GM13977 (cell line): ENCODE measurements at regions not wholly inside any gene's neighbourhood (a gene's known extent, or its start where the extent isn't known, plus 50 kb on each side); places are given as distances from the start of the nearest gene placed in this dataset.

ENCODE experiments used
- DNase-seq: peaks from one replicate; pipeline ENCODE4 v3.0.0; 2012; ENCODE audit warnings: low spot score
- CTCF ChIP-seq: IDR thresholded peaks from 2 replicates; pipeline ENCODE4 v1.5.1; 2012; ENCODE audit warnings: mild to moderate bottlenecking, control low read depth; ENCODE audit not compliant: insufficient read depth; ENCODE audit errors: extremely low read depth, missing control alignments
- in situ Hi-C: fragments of 300-500 bp; cut with MboI; formaldehyde crosslinking; loops from one replicate; pipeline ENCODE4 v1.12.0; 2022; ENCODE audit warnings: low sequenced_read_pairs, low pct_unique_long_range_greater_than_20kb, mixed read lengths, inconsistent platforms; ENCODE audit not compliant: unreplicated experiment

GRCh38 chr2:215882689-215883088, 130.7 kb downstream of the MREG start:
- in situ Hi-C loops = no loop called here
- no peak for DNase-seq
- TF ChIP-seq CTCF = no peak

GRCh38 chr2:215881582-215881981, 131.8 kb downstream of the MREG start:
- DNase-seq = no peak
- no peak for TF ChIP-seq CTCF
- in situ Hi-C loops = no loop called here

DNA sequence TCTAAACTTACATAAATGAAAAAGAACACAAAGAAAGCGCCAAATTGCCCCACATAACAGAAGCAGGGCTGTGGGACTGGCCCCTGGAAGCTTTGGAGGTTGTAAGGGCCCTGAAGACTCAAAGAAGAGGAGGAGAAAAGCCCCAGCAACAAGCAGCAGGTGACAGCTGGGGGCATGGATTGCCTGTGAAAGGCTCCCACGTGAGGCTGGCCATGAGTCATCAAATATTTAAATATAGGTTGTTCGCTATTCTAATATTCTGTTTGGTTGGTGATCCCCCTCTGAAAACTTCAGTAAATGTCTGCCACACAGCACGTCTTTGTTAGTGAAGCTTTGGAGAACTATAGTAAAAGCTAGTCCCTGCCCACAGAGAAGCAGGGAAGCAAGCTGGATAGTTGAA, 132.4 kb downstream of the MREG start:
- DNase-seq = peak; percentile 44
- in situ Hi-C loops = no loop called here
- TF ChIP-seq CTCF = no peak

DNA sequence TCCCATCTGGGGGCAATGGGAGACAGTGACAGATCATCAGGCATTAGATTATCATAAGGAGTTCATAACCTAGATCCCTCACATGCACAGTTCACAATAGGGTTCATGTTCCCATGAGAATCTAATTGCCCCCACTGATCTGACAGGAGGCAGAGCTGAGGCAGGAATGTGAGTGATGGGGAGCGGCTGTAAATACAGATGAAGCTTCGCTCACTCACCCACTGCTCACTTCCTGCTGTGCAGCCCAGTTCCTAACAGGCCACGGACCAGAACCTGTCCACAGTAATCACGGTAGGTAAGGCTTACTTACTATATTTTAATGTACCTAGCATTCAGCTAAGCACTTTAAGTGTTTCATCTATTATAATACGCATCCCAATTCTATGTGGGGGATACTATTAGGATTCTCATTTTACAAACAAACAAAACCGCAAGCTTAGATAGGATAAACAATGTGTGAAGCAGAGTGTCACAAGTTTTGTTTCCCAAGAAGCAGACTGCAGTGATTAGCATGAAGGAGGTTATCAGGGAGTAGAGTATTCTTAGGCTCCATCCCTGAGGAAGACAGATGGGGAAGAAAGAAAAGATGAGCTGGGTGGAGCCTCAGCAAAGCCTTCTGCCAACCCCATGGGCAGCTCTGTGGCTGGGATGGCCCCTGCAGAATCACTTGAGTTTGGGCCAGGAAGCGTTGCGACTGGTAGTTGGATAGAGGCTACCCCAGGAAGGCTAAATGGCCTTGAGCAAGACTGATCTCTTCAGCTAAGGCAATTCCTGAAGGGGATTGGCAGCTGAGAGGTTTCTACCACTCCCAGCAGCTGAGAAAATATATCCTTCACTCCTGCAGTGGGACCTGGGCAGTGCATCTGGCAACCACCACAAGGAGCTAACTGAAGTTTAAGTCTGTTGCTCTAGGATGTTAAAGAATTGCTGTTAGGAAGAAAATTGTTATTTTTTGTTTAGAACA, 133.1 kb downstream of the MREG start:
- in situ Hi-C loops = no loop called here
- no peak for DNase-seq
- no peak for TF ChIP-seq CTCF

- TF ChIP-seq CTCF = no peak
- in situ Hi-C loops = no loop called here
- no peak for DNase-seq
These were observed 134.0 kb downstream of the MREG start for GRCh38 chr2:215879331-215879730.

DNA sequence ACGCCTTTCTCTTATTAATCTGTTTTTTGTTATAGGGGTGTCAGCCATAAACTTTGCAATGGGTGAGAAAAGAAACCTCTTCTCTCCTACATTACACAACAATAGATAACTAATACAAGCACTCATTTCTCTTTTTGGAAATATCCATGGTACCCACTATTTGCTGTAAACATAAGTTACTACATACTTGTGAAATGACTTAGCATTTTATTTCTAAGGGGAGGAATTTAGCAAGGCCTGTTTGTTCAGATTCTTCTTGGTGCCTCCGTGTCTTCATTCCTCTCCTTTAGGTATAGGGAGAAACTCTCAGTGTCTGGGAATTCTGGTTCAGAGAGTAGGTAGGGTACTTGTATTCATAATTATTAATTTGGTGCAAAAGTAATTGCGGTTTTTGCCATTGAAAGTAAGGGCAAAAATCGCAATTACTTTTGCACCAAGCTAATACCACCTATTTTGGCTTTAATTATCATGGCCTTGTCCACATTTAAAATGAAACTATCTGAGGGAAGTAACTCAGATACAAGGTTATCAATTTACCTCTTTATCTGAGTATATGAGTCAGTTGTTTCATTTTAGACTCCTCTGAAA, 134.8 kb downstream of the MREG start:
- no peak for TF ChIP-seq CTCF
- DNase-seq = no peak
- in situ Hi-C loops = no loop called here
